A673 (cell line): ENCODE measurements at regions not wholly inside any gene's neighbourhood (a gene's known extent, or its start where the extent isn't known, plus 50 kb on each side); places are given as distances from the start of the nearest gene placed in this dataset.

ENCODE experiments used
- EZH2 ChIP-seq: fragments of 200-600 bp; sonication (generic); IDR thresholded peaks from 2 replicates; pipeline ENCODE4 v1.6.1; 2017; ENCODE audit warnings: borderline replicate concordance, low read depth, mild to moderate bottlenecking, mixed read lengths, antibody characterized with exemption, low read length; ENCODE audit not compliant: poor library complexity, severe bottlenecking
- TF ChIP-seq, protein P1 (sequence below): fragments of 300-800, 200-600 bp; sonication (generic); conservative IDR thresholded peaks from 2 replicates; pipeline ENCODE4 v1.5.1; 2017; ENCODE audit warnings: low read depth, mild to moderate bottlenecking, antibody characterized with exemption, low read length, moderate library complexity, mixed read lengths

DNA sequence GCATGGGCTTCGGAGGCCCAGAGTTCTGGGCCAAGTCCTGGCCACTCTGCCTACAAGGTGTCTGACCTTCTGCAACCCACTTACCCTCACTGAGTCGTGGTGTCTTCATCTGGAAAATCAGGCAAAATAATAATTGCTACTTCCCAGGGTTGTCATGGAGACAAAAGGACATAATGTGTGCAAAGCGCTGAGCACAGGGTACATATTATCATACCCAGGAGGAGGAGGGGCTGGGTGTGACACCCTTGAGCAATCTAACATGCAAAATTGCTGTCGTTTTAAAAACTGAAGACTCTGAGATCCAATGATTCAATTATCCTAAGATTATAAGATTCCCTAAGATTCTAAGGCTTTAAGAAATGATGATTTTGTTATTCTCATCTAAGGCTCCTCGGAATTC lies 459.5 kb downstream of the PTPRU start:
- TF ChIP-seq, protein P1, sequence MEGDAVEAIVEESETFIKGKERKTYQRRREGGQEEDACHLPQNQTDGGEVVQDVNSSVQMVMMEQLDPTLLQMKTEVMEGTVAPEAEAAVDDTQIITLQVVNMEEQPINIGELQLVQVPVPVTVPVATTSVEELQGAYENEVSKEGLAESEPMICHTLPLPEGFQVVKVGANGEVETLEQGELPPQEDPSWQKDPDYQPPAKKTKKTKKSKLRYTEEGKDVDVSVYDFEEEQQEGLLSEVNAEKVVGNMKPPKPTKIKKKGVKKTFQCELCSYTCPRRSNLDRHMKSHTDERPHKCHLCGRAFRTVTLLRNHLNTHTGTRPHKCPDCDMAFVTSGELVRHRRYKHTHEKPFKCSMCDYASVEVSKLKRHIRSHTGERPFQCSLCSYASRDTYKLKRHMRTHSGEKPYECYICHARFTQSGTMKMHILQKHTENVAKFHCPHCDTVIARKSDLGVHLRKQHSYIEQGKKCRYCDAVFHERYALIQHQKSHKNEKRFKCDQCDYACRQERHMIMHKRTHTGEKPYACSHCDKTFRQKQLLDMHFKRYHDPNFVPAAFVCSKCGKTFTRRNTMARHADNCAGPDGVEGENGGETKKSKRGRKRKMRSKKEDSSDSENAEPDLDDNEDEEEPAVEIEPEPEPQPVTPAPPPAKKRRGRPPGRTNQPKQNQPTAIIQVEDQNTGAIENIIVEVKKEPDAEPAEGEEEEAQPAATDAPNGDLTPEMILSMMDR, result no peak
- no peak for TF ChIP-seq EZH2
